HEK293 (cell line): ENCODE measurements at regions not wholly inside any gene's neighbourhood (a gene's known extent, or its start where the extent isn't known, plus 50 kb on each side); places are given as distances from the start of the nearest gene placed in this dataset.

ENCODE experiments used
- CTCF ChIA-PET: fragments of 350-600 bp; formaldehyde crosslinking; extraction: SDS; loops from one replicate; lab custom pipeline; 2021; ENCODE audit warnings: antibody characterized with exemption; lab: Yijun Ruan, JAX
- POLR2A ChIA-PET: fragments of 300-600 bp; formaldehyde crosslinking; extraction: SDS; loops from one replicate; lab custom pipeline; 2020; ENCODE audit warnings: antibody characterized with exemption, inconsistent platforms; lab: Yijun Ruan, JAX
- H3K27ac ChIP-seq: fragments of 200-500 bp; sonication (Bioruptor generic); 2 replicates; pipeline ENCODE4 v1.5.1; 2014; ENCODE audit warnings: low read depth, low read length, control low read depth, inconsistent platforms; ENCODE audit errors: extremely low read depth
- H3K36me3 ChIP-seq, 2 experiments: fragments of 200-500 bp in 1 of 2; sonication (Bioruptor generic) in 1 of 2; 1 replicate in 1 of 2; 2 replicates in 1 of 2; pipeline ENCODE4 v1.5.1; 2014 to 2017; ENCODE audit warnings: inconsistent platforms in 2 of 2, low read length in 2 of 2; ENCODE audit not compliant: control insufficient read depth in 2 of 2, insufficient read depth in 1 of 2
- H3K4me1 ChIP-seq: fragments of 200-500 bp; sonication (Bioruptor generic); 2 replicates; pipeline ENCODE4 v1.5.1; 2014; ENCODE audit warnings: mild to moderate bottlenecking, low read length, inconsistent platforms; ENCODE audit not compliant: control insufficient read depth, insufficient read depth
- H3K4me3 ChIP-seq: 2 replicates; pipeline ENCODE4 v1.5.1; 2011; ENCODE audit warnings: low read depth, mild to moderate bottlenecking, control low read depth, low read length, moderate library complexity
- H3K9me3 ChIP-seq: fragments of 200-500 bp; sonication (Bioruptor generic); 2 replicates; pipeline ENCODE4 v1.5.1; 2014; ENCODE audit warnings: low read depth, low read length, inconsistent platforms; ENCODE audit not compliant: control insufficient read depth, insufficient read depth
- GFI1B ChIP-seq: fragments of 450-650 bp; formaldehyde crosslinking; IDR thresholded peaks from 2 replicates; pipeline ENCODE4 v1.5.1; 2016; ENCODE audit warnings: missing biosample characterization, missing genetic modification characterization
- GLI4 ChIP-seq: fragments of 450-650 bp; formaldehyde crosslinking; IDR thresholded peaks from 2 replicates; pipeline ENCODE4 v1.5.1; 2016; ENCODE audit warnings: missing biosample characterization, missing genetic modification characterization
- HOXC10 ChIP-seq: sonication (generic); formaldehyde crosslinking; IDR thresholded peaks from 2 replicates; pipeline ENCODE4 v1.8.1; 2023; ENCODE audit warnings: mild to moderate bottlenecking, missing genetic modification reagents
- KLF9 ChIP-seq: fragments of 450-650 bp; formaldehyde crosslinking; IDR thresholded peaks from 2 replicates; pipeline ENCODE4 v1.5.1; 2016; ENCODE audit warnings: missing biosample characterization, missing genetic modification characterization, low read depth
- PATZ1 ChIP-seq: fragments of 450-650 bp; formaldehyde crosslinking; IDR thresholded peaks from 2 replicates; pipeline ENCODE4 v1.5.1; 2016; ENCODE audit warnings: missing biosample characterization, missing genetic modification characterization
- ZBTB17 ChIP-seq: fragments of 450-650 bp; formaldehyde crosslinking; IDR thresholded peaks from 2 replicates; pipeline ENCODE4 v1.5.1; 2016; ENCODE audit warnings: missing biosample characterization, missing genetic modification characterization
- ZNF138 ChIP-seq: fragments of 450-650 bp; formaldehyde crosslinking; IDR thresholded peaks from 2 replicates; pipeline ENCODE4 v1.5.1; 2016; ENCODE audit warnings: missing biosample characterization, missing genetic modification characterization, borderline replicate concordance
- ZNF214 ChIP-seq: fragments of 450-650 bp; formaldehyde crosslinking; IDR thresholded peaks from 2 replicates; pipeline ENCODE4 v1.5.1; 2017; ENCODE audit warnings: missing biosample characterization, mild to moderate bottlenecking, missing genetic modification characterization, borderline replicate concordance
- ZNF366 ChIP-seq: fragments of 450-650 bp; formaldehyde crosslinking; conservative IDR thresholded peaks from 2 replicates; pipeline ENCODE4 v1.5.1; 2016; ENCODE audit warnings: missing biosample characterization, missing genetic modification characterization
- ZNF391 ChIP-seq: fragments of 450-650 bp; formaldehyde crosslinking; IDR thresholded peaks from 2 replicates; pipeline ENCODE4 v1.5.1; 2016; ENCODE audit warnings: low read depth, missing biosample characterization, missing genetic modification characterization, borderline replicate concordance
- ZNF488 ChIP-seq: fragments of 450-650 bp; formaldehyde crosslinking; IDR thresholded peaks from 2 replicates; pipeline ENCODE4 v1.5.1; 2016; ENCODE audit warnings: missing biosample characterization, missing genetic modification characterization
- ZNF555 ChIP-seq: fragments of 450-650 bp; formaldehyde crosslinking; conservative IDR thresholded peaks from 2 replicates; pipeline ENCODE4 v1.5.1; 2017; ENCODE audit warnings: missing biosample characterization, mild to moderate bottlenecking, missing genetic modification characterization, inconsistent platforms
- ZNF654 ChIP-seq: fragments of 450-650 bp; formaldehyde crosslinking; IDR thresholded peaks from 2 replicates; pipeline ENCODE4 v1.5.1; 2016; ENCODE audit warnings: low read depth, missing biosample characterization, missing genetic modification characterization
- ZNF791 ChIP-seq: fragments of 450-650 bp; formaldehyde crosslinking; IDR thresholded peaks from 2 replicates; pipeline ENCODE4 v1.5.1; 2016; ENCODE audit warnings: missing biosample characterization, missing genetic modification characterization
- TF ChIP-seq, protein P1 (sequence below): fragments of 450-650 bp; IDR thresholded peaks from 2 replicates; pipeline ENCODE4 v1.5.1; 2018; ENCODE audit warnings: missing biosample characterization, missing genetic modification characterization
- TF ChIP-seq, protein P2 (sequence below): fragments of 450-650 bp; formaldehyde crosslinking; IDR thresholded peaks from 2 replicates; pipeline ENCODE4 v1.5.1; 2016; ENCODE audit warnings: missing biosample characterization, missing genetic modification characterization
- TF ChIP-seq, protein P3 (sequence below): fragments of 450-650 bp; formaldehyde crosslinking; IDR thresholded peaks from 2 replicates; pipeline ENCODE4 v1.5.1; 2016; ENCODE audit warnings: missing biosample characterization, missing genetic modification characterization
- TF ChIP-seq, protein P4 (sequence below): fragments of 450-650 bp; formaldehyde crosslinking; IDR thresholded peaks from 2 replicates; pipeline ENCODE4 v1.5.1; 2016; ENCODE audit warnings: missing biosample characterization, missing genetic modification characterization

GRCh38 chr2:43023791-43024514, 202.5 kb downstream of the ZFP36L2 start:
- H3K9me3 ChIP-seq = no peaks in the 10 kb centered on the region
- no peak overlapping the region for H3K27ac ChIP-seq
- H3K4me1 ChIP-seq = no peaks in the 10 kb centered on the region
- TF ChIP-seq ZNF366 (no peak), ZNF555 (tag by site-specific recombination) (no peak), ZBTB17 (tag by site-specific recombination) (no peak), ZNF488 (tag by site-specific recombination) (no peak), GLI4 (no peak), ZNF214 (no peak), ZNF654 (no peak), ZNF138 (tag by site-specific recombination) (no peak), HOXC10 (CRISPR knock-in tag) (no peak), KLF9 (tag by site-specific recombination) (no peak), ZNF391 (no peak), PATZ1 (tag by site-specific recombination) (no peak), GFI1B (tag by site-specific recombination) (no peak), ZNF791 (tag by site-specific recombination) (no peak)
- TF ChIP-seq, protein P1, sequence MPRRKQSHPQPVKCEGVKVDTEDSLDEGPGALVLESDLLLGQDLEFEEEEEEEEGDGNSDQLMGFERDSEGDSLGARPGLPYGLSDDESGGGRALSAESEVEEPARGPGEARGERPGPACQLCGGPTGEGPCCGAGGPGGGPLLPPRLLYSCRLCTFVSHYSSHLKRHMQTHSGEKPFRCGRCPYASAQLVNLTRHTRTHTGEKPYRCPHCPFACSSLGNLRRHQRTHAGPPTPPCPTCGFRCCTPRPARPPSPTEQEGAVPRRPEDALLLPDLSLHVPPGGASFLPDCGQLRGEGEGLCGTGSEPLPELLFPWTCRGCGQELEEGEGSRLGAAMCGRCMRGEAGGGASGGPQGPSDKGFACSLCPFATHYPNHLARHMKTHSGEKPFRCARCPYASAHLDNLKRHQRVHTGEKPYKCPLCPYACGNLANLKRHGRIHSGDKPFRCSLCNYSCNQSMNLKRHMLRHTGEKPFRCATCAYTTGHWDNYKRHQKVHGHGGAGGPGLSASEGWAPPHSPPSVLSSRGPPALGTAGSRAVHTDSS = no peak
- TF ChIP-seq, protein P2, sequence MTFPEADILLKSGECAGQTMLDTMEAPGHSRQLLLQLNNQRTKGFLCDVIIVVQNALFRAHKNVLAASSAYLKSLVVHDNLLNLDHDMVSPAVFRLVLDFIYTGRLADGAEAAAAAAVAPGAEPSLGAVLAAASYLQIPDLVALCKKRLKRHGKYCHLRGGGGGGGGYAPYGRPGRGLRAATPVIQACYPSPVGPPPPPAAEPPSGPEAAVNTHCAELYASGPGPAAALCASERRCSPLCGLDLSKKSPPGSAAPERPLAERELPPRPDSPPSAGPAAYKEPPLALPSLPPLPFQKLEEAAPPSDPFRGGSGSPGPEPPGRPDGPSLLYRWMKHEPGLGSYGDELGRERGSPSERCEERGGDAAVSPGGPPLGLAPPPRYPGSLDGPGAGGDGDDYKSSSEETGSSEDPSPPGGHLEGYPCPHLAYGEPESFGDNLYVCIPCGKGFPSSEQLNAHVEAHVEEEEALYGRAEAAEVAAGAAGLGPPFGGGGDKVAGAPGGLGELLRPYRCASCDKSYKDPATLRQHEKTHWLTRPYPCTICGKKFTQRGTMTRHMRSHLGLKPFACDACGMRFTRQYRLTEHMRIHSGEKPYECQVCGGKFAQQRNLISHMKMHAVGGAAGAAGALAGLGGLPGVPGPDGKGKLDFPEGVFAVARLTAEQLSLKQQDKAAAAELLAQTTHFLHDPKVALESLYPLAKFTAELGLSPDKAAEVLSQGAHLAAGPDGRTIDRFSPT (tag by site-specific recombination) = no peak
- TF ChIP-seq, protein P3, sequence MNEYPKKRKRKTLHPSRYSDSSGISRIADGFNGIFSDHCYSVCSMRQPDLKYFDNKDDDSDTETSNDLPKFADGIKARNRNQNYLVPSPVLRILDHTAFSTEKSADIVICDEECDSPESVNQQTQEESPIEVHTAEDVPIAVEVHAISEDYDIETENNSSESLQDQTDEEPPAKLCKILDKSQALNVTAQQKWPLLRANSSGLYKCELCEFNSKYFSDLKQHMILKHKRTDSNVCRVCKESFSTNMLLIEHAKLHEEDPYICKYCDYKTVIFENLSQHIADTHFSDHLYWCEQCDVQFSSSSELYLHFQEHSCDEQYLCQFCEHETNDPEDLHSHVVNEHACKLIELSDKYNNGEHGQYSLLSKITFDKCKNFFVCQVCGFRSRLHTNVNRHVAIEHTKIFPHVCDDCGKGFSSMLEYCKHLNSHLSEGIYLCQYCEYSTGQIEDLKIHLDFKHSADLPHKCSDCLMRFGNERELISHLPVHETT (tag by site-specific recombination) = no peak
- TF ChIP-seq, protein P4, sequence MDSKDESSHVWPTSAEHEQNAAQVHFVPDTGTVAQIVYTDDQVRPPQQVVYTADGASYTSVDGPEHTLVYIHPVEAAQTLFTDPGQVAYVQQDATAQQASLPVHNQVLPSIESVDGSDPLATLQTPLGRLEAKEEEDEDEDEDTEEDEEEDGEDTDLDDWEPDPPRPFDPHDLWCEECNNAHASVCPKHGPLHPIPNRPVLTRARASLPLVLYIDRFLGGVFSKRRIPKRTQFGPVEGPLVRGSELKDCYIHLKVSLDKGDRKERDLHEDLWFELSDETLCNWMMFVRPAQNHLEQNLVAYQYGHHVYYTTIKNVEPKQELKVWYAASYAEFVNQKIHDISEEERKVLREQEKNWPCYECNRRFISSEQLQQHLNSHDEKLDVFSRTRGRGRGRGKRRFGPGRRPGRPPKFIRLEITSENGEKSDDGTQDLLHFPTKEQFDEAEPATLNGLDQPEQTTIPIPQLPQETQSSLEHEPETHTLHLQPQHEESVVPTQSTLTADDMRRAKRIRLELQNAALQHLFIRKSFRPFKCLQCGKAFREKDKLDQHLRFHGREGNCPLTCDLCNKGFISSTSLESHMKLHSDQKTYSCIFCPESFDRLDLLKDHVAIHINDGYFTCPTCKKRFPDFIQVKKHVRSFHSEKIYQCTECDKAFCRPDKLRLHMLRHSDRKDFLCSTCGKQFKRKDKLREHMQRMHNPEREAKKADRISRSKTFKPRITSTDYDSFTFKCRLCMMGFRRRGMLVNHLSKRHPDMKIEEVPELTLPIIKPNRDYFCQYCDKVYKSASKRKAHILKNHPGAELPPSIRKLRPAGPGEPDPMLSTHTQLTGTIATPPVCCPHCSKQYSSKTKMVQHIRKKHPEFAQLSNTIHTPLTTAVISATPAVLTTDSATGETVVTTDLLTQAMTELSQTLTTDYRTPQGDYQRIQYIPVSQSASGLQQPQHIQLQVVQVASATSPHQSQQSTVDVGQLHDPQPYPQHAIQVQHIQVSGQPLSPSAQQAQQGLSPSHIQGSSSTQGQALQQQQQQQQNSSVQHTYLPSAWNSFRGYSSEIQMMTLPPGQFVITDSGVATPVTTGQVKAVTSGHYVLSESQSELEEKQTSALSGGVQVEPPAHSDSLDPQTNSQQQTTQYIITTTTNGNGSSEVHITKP (tag by site-specific recombination) = no peak
- POLR2A ChIA-PET = interaction anchor here (0.6 to 1.4 kb wide), 3 partner anchors 203 to 401 kb away, joined by 3 to 10 read pairs (median 5); partner anchors contain the start of gene ZFP36L2
- no peak overlapping the region for H3K4me3 ChIP-seq
- H3K36me3 ChIP-seq = no peaks in the 10 kb centered on the region
- CTCF ChIA-PET = interaction anchor here (0.6 to 4.6 kb wide), 28 partner anchors 9 to 517 kb away, joined by 3 to 35 read pairs (median 4); no protein-coding TSS in a partner anchor
